ENCODE measurements at regions not wholly inside any gene's neighbourhood (a gene's known extent, or its start where the extent isn't known, plus 50 kb on each side); places are given as distances from the start of the nearest gene placed in this dataset.

DNA sequence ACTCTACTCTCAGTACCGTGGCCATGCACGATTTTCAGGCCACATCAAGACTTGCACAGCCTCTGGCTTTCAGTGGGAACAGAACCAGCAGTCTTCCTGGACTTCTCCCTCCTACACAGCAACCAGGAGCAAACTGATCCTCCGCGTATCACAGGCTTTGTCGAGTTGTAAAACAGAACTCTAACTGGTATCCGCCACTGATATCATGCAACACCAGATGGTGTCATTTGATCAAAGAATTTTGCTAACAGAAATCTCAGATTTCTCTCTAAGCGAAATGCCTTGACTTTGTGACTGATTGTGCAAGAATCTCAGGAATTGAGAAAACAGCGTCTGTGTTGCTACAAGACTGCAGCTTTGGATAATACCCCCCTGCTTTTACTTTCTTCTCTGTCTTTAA, 85.7 kb downstream of the COPS8 start:
- no peaks in the 10 kb centered on the region for H3K36me3 Mint-ChIP-seq (ENCODE audit: low read depth)
- no peak overlapping the region for H3K4me3 Mint-ChIP-seq
- no peaks in the 10 kb centered on the region for H3K4me1 Mint-ChIP-seq
- peaks cover 22% of the 10 kb centered on the region for H3K9me3 Mint-ChIP-seq
- peaks cover 3% of the 10 kb centered on the region for H3K27me3 Mint-ChIP-seq
- ChIA-PET CTCF (no interaction called here), POLR2A (no interaction called here)
- DNase-seq: no peak
- TF ChIP-seq, protein P1, sequence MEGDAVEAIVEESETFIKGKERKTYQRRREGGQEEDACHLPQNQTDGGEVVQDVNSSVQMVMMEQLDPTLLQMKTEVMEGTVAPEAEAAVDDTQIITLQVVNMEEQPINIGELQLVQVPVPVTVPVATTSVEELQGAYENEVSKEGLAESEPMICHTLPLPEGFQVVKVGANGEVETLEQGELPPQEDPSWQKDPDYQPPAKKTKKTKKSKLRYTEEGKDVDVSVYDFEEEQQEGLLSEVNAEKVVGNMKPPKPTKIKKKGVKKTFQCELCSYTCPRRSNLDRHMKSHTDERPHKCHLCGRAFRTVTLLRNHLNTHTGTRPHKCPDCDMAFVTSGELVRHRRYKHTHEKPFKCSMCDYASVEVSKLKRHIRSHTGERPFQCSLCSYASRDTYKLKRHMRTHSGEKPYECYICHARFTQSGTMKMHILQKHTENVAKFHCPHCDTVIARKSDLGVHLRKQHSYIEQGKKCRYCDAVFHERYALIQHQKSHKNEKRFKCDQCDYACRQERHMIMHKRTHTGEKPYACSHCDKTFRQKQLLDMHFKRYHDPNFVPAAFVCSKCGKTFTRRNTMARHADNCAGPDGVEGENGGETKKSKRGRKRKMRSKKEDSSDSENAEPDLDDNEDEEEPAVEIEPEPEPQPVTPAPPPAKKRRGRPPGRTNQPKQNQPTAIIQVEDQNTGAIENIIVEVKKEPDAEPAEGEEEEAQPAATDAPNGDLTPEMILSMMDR (IDR thresholded peaks at IDR 0.05): no peak
- ATAC-seq (ENCODE audit: low read depth): no peak
- intact Hi-C loops (cut with micrococcal nuclease): no loop called here
- no peak overlapping the region for H3K27ac Mint-ChIP-seq

DNA sequence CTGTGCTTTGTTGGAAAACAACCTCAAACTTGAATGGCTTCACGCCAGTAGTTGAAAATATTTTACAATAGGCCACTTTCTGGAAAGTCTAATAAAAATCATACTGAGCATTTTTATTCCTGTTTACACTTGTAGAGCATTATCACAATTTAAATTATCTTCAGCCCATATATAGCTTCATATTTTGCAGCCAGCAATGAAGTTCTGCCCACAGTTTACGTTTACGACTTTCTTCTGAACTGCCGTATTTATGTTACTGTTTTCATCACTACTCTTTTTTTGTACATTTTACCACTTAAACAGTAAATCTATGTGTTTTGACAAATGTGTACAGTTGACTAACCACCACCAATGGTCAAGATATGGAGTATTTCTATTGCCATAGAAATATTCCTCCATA, 86.2 kb downstream of the COPS8 start:
- ChIA-PET CTCF (no interaction called here), POLR2A (no interaction called here)
- DNase-seq: no peak
- intact Hi-C loops (cut with micrococcal nuclease): no loop called here
- Mint-ChIP-seq H3K4me3 (no peak overlapping the region), H3K27ac (no peak overlapping the region), H3K27me3 (peaks cover 3% of the 10 kb centered on the region), H3K36me3 (ENCODE audit: low read depth) (no peaks in the 10 kb centered on the region), H3K4me1 (no peaks in the 10 kb centered on the region), H3K9me3 (peaks cover 22% of the 10 kb centered on the region)
- TF ChIP-seq, protein P1 (IDR thresholded peaks at IDR 0.05): no peak
- no peak for ATAC-seq (ENCODE audit: low read depth)

GRCh38 chr2:237177052-237177451, 91.4 kb downstream of the COPS8 start:
- ATAC-seq (ENCODE audit: low read depth): no peak
- H3K4me1 Mint-ChIP-seq: no peaks in the 10 kb centered on the region
- TF ChIP-seq, protein P1 (IDR thresholded peaks at IDR 0.05): no peak
- intact Hi-C loops (cut with micrococcal nuclease): no loop called here
- no peak overlapping the region for H3K4me3 Mint-ChIP-seq
- H3K27ac Mint-ChIP-seq: no peak overlapping the region
- H3K36me3 Mint-ChIP-seq (ENCODE audit: low read depth): no peaks in the 10 kb centered on the region
- ChIA-PET CTCF (no interaction called here), POLR2A (no interaction called here)
- DNase-seq: no peak
- peaks cover 5% of the 10 kb centered on the region for H3K9me3 Mint-ChIP-seq
- peaks cover 11% of the 10 kb centered on the region for H3K27me3 Mint-ChIP-seq

DNA sequence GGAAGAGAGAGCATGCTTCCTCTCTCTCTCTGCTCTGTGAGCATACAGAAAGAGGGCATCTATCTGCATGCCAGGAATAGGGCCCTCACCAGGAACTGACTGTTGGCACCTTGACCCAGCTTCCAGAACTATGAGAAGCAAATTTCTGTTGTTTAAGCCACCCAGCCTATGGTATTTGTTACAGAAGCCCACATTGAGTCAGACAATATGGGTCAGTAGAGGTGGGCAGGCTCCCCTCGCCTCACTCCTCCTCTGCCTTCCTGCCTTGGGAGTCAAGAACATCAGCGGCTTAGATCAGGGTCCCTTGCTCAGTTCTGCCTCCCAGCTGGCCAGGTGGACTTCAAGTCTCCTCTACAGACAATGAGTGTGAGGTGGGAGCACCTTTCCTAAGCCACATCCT, 92.3 kb downstream of the COPS8 start:
- no peak for DNase-seq
- ChIA-PET CTCF (no interaction called here), POLR2A (no interaction called here)
- Mint-ChIP-seq H3K36me3 (ENCODE audit: low read depth) (no peaks in the 10 kb centered on the region), H3K4me1 (no peaks in the 10 kb centered on the region), H3K9me3 (peaks cover 5% of the 10 kb centered on the region), H3K27ac (no peak overlapping the region), H3K4me3 (no peak overlapping the region), H3K27me3 (peaks cover 15% of the 10 kb centered on the region)
- TF ChIP-seq, protein P1 (IDR thresholded peaks at IDR 0.05): no peak
- intact Hi-C loops (cut with micrococcal nuclease): no loop called here
- no peak for ATAC-seq (ENCODE audit: low read depth)

DNA sequence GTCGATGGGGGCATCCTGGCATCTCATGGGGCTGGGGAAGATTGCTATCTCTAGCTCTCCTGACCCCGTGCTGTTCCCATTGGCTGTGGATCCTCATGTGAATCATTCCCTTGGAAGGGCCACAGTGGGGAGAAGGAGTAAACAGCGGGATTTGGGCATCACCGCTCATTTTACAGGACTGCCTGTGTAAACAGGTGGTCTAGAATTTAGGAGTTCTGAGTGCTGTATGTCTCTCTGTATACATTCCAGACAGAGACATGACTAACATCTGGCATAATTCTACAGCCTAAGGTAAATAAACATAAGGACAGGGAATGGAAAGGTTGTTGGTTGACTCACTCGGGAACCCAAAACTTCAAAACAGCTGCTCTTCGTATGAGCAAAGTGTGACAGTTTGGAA, 92.7 kb downstream of the COPS8 start:
- H3K4me3 Mint-ChIP-seq: no peak overlapping the region
- TF ChIP-seq, protein P1 (IDR thresholded peaks at IDR 0.05): no peak
- no peak for ATAC-seq (ENCODE audit: low read depth)
- H3K27ac Mint-ChIP-seq: no peak overlapping the region
- H3K9me3 Mint-ChIP-seq: peaks cover 5% of the 10 kb centered on the region
- ChIA-PET POLR2A (no interaction called here), CTCF (no interaction called here)
- no peaks in the 10 kb centered on the region for H3K36me3 Mint-ChIP-seq (ENCODE audit: low read depth)
- H3K27me3 Mint-ChIP-seq: peaks cover 18% of the 10 kb centered on the region
- intact Hi-C loops (cut with micrococcal nuclease): no loop called here
- no peak for DNase-seq
- H3K4me1 Mint-ChIP-seq: no peaks in the 10 kb centered on the region
